Natural killer cell (primary cell): ENCODE measurements at regions not wholly inside any gene's neighbourhood (a gene's known extent, or its start where the extent isn't known, plus 50 kb on each side); places are given as distances from the start of the nearest gene placed in this dataset.

Experiments used
- ATAC-seq, 3 donors: fragments of 150-1000 bp in 2 of 3; fragments of 200-7000 bp in 1 of 3; cut with Tn5 transposase; 1 replicate in 1 of 3; 2 replicates in 2 of 3; pipeline ENCODE4 v1.10.0; 2021; ENCODE audit warnings: mild to moderate bottlenecking in 2 of 3, moderate library complexity in 2 of 3
- DNase-seq, 2 donors: peaks; one replicate each; pipeline versions ENCODE4 v3.0.0 to v3.0.0-alpha.2; 2013 to 2021; ENCODE audit warnings: mixed read lengths in 1 of 2
- H3K27ac ChIP-seq: one replicate; pipeline ENCODE4 v1.5.1; 2013; ENCODE audit warnings: mild to moderate bottlenecking, low read length
- H3K27me3 ChIP-seq: one replicate; pipeline ENCODE4 v1.6.1; 2013; ENCODE audit warnings: low read length; ENCODE audit not compliant: control insufficient read depth, insufficient read depth
- H3K36me3 ChIP-seq: one replicate; pipeline ENCODE4 v1.6.1; 2013; ENCODE audit warnings: low read length; ENCODE audit not compliant: control insufficient read depth, insufficient read depth
- H3K4me1 ChIP-seq: one replicate; pipeline ENCODE4 v1.6.1; 2013; ENCODE audit warnings: low read length; ENCODE audit not compliant: control insufficient read depth, insufficient read depth
- H3K4me3 ChIP-seq: one replicate; pipeline ENCODE4 v1.5.1; 2013; ENCODE audit warnings: low read length
- H3K9me3 ChIP-seq: one replicate; pipeline ENCODE4 v1.6.1; 2013; ENCODE audit warnings: low read length; ENCODE audit not compliant: control insufficient read depth, insufficient read depth
- H3K27ac Mint-ChIP-seq, 2 donors: one replicate each; pipeline ENCODE4 v1.8.0; 2022; ENCODE audit warnings: mild to moderate bottlenecking in 2 of 2, mixed read lengths in 2 of 2, moderate library complexity in 1 of 2
- H3K27me3 Mint-ChIP-seq, 2 donors: one replicate each; pipeline ENCODE4 v1.8.0; 2022; ENCODE audit warnings: low read depth in 2 of 2, mixed read lengths in 2 of 2
- H3K36me3 Mint-ChIP-seq: one replicate; pipeline ENCODE4 v1.8.0; 2022; ENCODE audit warnings: mixed read lengths
- H3K4me1 Mint-ChIP-seq, 2 donors: one replicate each; pipeline ENCODE4 v1.8.0; 2022; ENCODE audit warnings: mixed read lengths in 2 of 2
- H3K4me3 Mint-ChIP-seq: one replicate; pipeline ENCODE4 v1.8.0; 2022; ENCODE audit warnings: mild to moderate bottlenecking, moderate library complexity, mixed read lengths
- H3K9me3 Mint-ChIP-seq, 2 donors: one replicate each; pipeline ENCODE4 v1.8.0; 2022; ENCODE audit warnings: mixed read lengths in 2 of 2
- CTCF ChIP-seq: fragments of 200-600 bp; IDR thresholded peaks from one replicate; pipeline ENCODE4 v1.8.0; 2022; ENCODE audit warnings: antibody characterized with exemption
- WGBS: methylation state at CpG from one replicate; pipeline ENCODE4 v1.1.7; 2013; ENCODE audit warnings: missing lambda C conversion rate; ENCODE audit not compliant: insufficient coverage; 5-methylcytosine and 5-hydroxymethylcytosine counted together
- intact Hi-C: fragments of 100-400 bp; cut with micrococcal nuclease; formaldehyde crosslinking; loops from one replicate; pipeline ENCODE4 v1.14.2; 2022

DNA sequence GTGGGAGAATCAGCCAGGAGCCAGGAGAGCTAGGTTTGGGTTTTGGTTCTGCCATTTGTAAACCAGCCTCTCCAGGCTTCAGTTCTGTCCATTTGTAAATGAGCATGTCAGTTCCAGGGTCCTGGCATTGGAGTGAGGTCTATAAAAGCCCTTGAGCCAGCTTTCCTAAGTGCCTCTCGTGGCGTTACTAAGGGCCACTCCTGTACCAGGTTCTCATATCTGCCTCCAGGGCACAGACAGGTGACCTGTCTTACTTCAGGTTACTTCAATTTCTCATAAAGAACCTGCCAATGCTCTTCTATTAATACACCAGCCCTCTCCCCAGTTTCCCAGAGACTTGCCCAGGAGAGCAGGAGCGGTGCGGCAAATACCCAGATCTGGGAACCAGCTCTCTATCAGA, 101.9 kb downstream of the VEGFA start:
- H3K9me3 Mint-ChIP-seq: no peaks in the 10 kb centered on the region
- H3K4me1 Mint-ChIP-seq: no peaks in the 10 kb centered on the region
- no peak overlapping the region for H3K27ac Mint-ChIP-seq
- Histone ChIP-seq H3K4me1 (no peaks in the 10 kb centered on the region), H3K36me3 (no peaks in the 10 kb centered on the region), H3K9me3 (no peaks in the 10 kb centered on the region), H3K27me3 (no peaks in the 10 kb centered on the region), H3K4me3 (no peak overlapping the region), H3K27ac (no peak overlapping the region)
- H3K4me3 Mint-ChIP-seq: no peak overlapping the region
- no peak for ATAC-seq
- H3K36me3 Mint-ChIP-seq: no peaks in the 10 kb centered on the region
- WGBS: 95% methylated on average over 2 of the region's 4 CpGs
- intact Hi-C loops: no loop called here
- H3K27me3 Mint-ChIP-seq: peaks cover 3 to 8% of the 10 kb centered on the region in 2 donors
- TF ChIP-seq CTCF: no peak
- DNase-seq: no peak

- H3K9me3 Mint-ChIP-seq: no peaks in the 10 kb centered on the region
- no peaks in the 10 kb centered on the region for H3K4me1 Mint-ChIP-seq
- no peaks in the 10 kb centered on the region for H3K9me3 ChIP-seq
- DNase-seq: no peak
- H3K27ac ChIP-seq: no peak overlapping the region
- no peak overlapping the region for H3K27ac Mint-ChIP-seq
- H3K4me1 ChIP-seq: no peaks in the 10 kb centered on the region
- no peak overlapping the region for H3K4me3 ChIP-seq
- no peak overlapping the region for H3K4me3 Mint-ChIP-seq
- WGBS: 67% methylated on average over 1 of the region's 1 CpG
- H3K27me3 Mint-ChIP-seq: peaks cover 3 to 8% of the 10 kb centered on the region in 2 donors
- TF ChIP-seq CTCF: no peak
- H3K27me3 ChIP-seq: no peaks in the 10 kb centered on the region
- H3K36me3 Mint-ChIP-seq: no peaks in the 10 kb centered on the region
- ATAC-seq: no peak
- intact Hi-C loops: no loop called here
- no peaks in the 10 kb centered on the region for H3K36me3 ChIP-seq
These were observed 101.3 kb downstream of the VEGFA start for GRCh38 chr6:43871284-43871683.

DNA sequence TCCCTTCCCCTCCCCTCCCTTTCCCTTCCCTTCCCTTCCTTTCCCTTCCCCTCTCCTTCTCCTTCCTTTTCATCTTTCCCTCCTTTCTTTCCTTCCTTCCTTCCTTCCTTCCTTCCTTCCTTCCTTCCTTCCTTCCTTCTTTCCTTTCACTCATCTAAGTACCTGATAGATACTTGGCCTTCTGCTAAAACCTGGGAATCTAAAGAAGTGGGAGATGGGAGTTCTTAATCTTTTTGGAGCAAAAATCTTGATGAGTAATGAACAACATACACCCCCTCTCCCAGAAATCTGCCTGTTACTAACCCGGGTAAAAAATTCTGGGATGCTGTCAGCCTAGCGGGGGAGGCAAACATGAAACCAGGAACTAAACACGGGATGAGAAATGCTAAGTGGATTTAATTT, 100.7 kb downstream of the VEGFA start:
- DNase-seq (no peak), ATAC-seq (no peak)
- H3K9me3 Mint-ChIP-seq: no peaks in the 10 kb centered on the region
- H3K9me3 ChIP-seq: no peaks in the 10 kb centered on the region
- H3K27me3 ChIP-seq: no peaks in the 10 kb centered on the region
- 86% methylated on average over 3 of the region's 3 CpGs for WGBS
- intact Hi-C loops: no loop called here
- no peak overlapping the region for H3K4me3 Mint-ChIP-seq
- H3K27ac Mint-ChIP-seq: no peak overlapping the region
- H3K36me3 ChIP-seq: no peaks in the 10 kb centered on the region
- no peaks in the 10 kb centered on the region for H3K36me3 Mint-ChIP-seq
- H3K4me1 ChIP-seq: no peaks in the 10 kb centered on the region
- no peak for TF ChIP-seq CTCF
- peaks cover 3 to 8% of the 10 kb centered on the region in 2 donors for H3K27me3 Mint-ChIP-seq
- H3K4me1 Mint-ChIP-seq: no peaks in the 10 kb centered on the region
- no peak overlapping the region for H3K27ac ChIP-seq
- H3K4me3 ChIP-seq: no peak overlapping the region

- no peak overlapping the region for H3K4me3 Mint-ChIP-seq
- Histone ChIP-seq H3K27me3 (no peaks in the 10 kb centered on the region), H3K27ac (no peak overlapping the region), H3K9me3 (no peaks in the 10 kb centered on the region), H3K4me1 (no peaks in the 10 kb centered on the region), H3K4me3 (no peak overlapping the region), H3K36me3 (no peaks in the 10 kb centered on the region)
- H3K9me3 Mint-ChIP-seq: no peaks in the 10 kb centered on the region
- peaks cover 3 to 8% of the 10 kb centered on the region in 2 donors for H3K27me3 Mint-ChIP-seq
- H3K4me1 Mint-ChIP-seq: no peaks in the 10 kb centered on the region
- H3K36me3 Mint-ChIP-seq: no peaks in the 10 kb centered on the region
- ATAC-seq (no peak), DNase-seq (no peak)
- intact Hi-C loops: no loop called here
- no peak overlapping the region for H3K27ac Mint-ChIP-seq
- no peak for TF ChIP-seq CTCF
- 75% methylated on average over 8 of the region's 8 CpGs for WGBS
These were observed 100.0 kb downstream of the VEGFA start for GRCh38 chr6:43869792-43870659.
